Uterus (tissue), 3 donors: ENCODE measurements at regions not wholly inside any gene's neighbourhood (a gene's known extent, or its start where the extent isn't known, plus 50 kb on each side); places are given as distances from the start of the nearest gene placed in this dataset.

Experiments used
- DNase-seq, 2 donors: peaks; one replicate each; pipeline ENCODE4 v3.0.0-alpha.2; 2019 to 2020
- H3K27ac ChIP-seq, 2 donors: fragments of 200-600 bp; sonication (generic); 1 replicate in 1 of 2; 2 replicates in 1 of 2; pipeline ENCODE4 v1.5.1; 2016 to 2018
- H3K27me3 ChIP-seq, 2 donors: fragments of 200-600 bp; sonication (generic); one replicate each; pipeline ENCODE4 v1.5.1; 2018 to 2019; ENCODE audit warnings: control low read depth in 1 of 2
- H3K36me3 ChIP-seq, 2 donors: fragments of 200-600 bp; sonication (generic); one replicate each; pipeline ENCODE4 v1.5.1; 2019; ENCODE audit warnings: control low read depth in 1 of 2
- H3K4me1 ChIP-seq, 2 donors: fragments of 200-600 bp; sonication (generic); one replicate each; pipeline ENCODE4 v1.5.1; 2018 to 2019; ENCODE audit warnings: control low read depth in 1 of 2
- H3K4me3 ChIP-seq, 2 donors: fragments of 200-600 bp; sonication (generic); 1 replicate in 1 of 2; 2 replicates in 1 of 2; pipeline ENCODE4 v1.5.1; 2018 to 2019; ENCODE audit warnings: mild to moderate bottlenecking in 1 of 2
- H3K9me3 ChIP-seq, 2 donors: fragments of 200-600 bp; sonication (generic); one replicate each; pipeline ENCODE4 v1.5.1; 2019; ENCODE audit warnings: control low read depth in 1 of 2
- POLR2A ChIP-seq, 2 donors: fragments of 450-650 bp; IDR thresholded peaks; one replicate each; pipeline ENCODE4 v1.6.1; 2016; ENCODE audit warnings: antibody characterized with exemption in 2 of 2, mild to moderate bottlenecking in 1 of 2, moderate library complexity in 1 of 2
- intact Hi-C: fragments of 100-400 bp; cut with DNase I; formaldehyde crosslinking; loops from one replicate; pipeline ENCODE4 v1.15.1; 2023; ENCODE audit warnings: low total_unique reads
- TF ChIP-seq, protein P1 (sequence below), 4 experiments: fragments of 200-600 bp in 2 of 4; fragments of 450-650 bp in 2 of 4; sonication (generic) in 2 of 4; IDR thresholded peaks; one replicate each; pipeline ENCODE4 v1.5.1; 2016 to 2019; ENCODE audit warnings: antibody characterized with exemption in 4 of 4, mild to moderate bottlenecking in 2 of 4, moderate library complexity in 1 of 4
- donor health status: DM: yes; HTN: yes; CAD: no.

- no peaks in the 10 kb centered on the region for H3K4me1 ChIP-seq
- no peak overlapping the region for H3K4me3 ChIP-seq
- no peaks in the 10 kb centered on the region for H3K27me3 ChIP-seq
- intact Hi-C loops = no loop called here
- H3K9me3 ChIP-seq = no peaks in the 10 kb centered on the region
- H3K27ac ChIP-seq = no peak overlapping the region
- no peaks in the 10 kb centered on the region for H3K36me3 ChIP-seq
- TF ChIP-seq POLR2A (IDR thresholded peaks at IDR 0.05) = no peak
- TF ChIP-seq, protein P1, sequence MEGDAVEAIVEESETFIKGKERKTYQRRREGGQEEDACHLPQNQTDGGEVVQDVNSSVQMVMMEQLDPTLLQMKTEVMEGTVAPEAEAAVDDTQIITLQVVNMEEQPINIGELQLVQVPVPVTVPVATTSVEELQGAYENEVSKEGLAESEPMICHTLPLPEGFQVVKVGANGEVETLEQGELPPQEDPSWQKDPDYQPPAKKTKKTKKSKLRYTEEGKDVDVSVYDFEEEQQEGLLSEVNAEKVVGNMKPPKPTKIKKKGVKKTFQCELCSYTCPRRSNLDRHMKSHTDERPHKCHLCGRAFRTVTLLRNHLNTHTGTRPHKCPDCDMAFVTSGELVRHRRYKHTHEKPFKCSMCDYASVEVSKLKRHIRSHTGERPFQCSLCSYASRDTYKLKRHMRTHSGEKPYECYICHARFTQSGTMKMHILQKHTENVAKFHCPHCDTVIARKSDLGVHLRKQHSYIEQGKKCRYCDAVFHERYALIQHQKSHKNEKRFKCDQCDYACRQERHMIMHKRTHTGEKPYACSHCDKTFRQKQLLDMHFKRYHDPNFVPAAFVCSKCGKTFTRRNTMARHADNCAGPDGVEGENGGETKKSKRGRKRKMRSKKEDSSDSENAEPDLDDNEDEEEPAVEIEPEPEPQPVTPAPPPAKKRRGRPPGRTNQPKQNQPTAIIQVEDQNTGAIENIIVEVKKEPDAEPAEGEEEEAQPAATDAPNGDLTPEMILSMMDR (IDR thresholded peaks at IDR 0.05) = no peak
- no peak for DNase-seq
Observed at GRCh38 chr13:63090524-63090923, 1674.9 kb upstream of the PCDH20 start.

GRCh38 chr13:63088226-63088625 lies 1672.6 kb upstream of the PCDH20 start:
- intact Hi-C loops = no loop called here
- H3K27ac ChIP-seq = no peak overlapping the region
- TF ChIP-seq, protein P1 (IDR thresholded peaks at IDR 0.05) = no peak
- TF ChIP-seq POLR2A (IDR thresholded peaks at IDR 0.05) = no peak
- no peaks in the 10 kb centered on the region for H3K4me1 ChIP-seq
- no peak for DNase-seq
- H3K27me3 ChIP-seq = no peaks in the 10 kb centered on the region
- H3K9me3 ChIP-seq = no peaks in the 10 kb centered on the region
- no peak overlapping the region for H3K4me3 ChIP-seq
- H3K36me3 ChIP-seq = no peaks in the 10 kb centered on the region

DNA sequence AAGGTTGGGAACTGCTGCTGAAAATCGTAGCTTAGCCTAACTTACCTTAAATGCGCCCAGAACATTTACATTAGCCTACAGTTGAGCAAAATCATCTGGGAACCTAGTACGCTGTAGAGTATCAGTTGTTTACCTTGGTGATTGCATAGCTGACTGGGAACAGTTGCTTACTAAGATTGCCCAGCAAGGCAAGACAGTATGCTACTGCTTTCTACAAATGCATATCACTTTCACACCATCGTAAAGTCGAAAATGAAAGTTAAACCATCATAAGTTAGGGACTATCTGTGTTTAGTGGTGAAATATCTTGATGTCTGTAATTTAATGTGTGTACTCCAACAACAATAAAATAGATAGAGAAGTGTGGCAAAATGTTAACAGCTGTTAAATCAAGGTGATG lies 1670.6 kb upstream of the PCDH20 start:
- H3K9me3 ChIP-seq = no peaks in the 10 kb centered on the region
- no peak for DNase-seq
- H3K27me3 ChIP-seq = no peaks in the 10 kb centered on the region
- no peaks in the 10 kb centered on the region for H3K36me3 ChIP-seq
- intact Hi-C loops = no loop called here
- H3K27ac ChIP-seq = no peak overlapping the region
- no peak for TF ChIP-seq POLR2A (IDR thresholded peaks at IDR 0.05)
- TF ChIP-seq, protein P1 (IDR thresholded peaks at IDR 0.05) = no peak
- no peaks in the 10 kb centered on the region for H3K4me1 ChIP-seq
- H3K4me3 ChIP-seq = no peak overlapping the region

- Histone ChIP-seq H3K36me3 (no peaks in the 10 kb centered on the region), H3K27me3 (no peaks in the 10 kb centered on the region), H3K4me1 (no peaks in the 10 kb centered on the region), H3K9me3 (no peaks in the 10 kb centered on the region), H3K27ac (no peak overlapping the region), H3K4me3 (no peak overlapping the region)
- intact Hi-C loops = no loop called here
- TF ChIP-seq, protein P1 (IDR thresholded peaks at IDR 0.05) = no peak
- no peak for TF ChIP-seq POLR2A (IDR thresholded peaks at IDR 0.05)
- no peak for DNase-seq
Observed at GRCh38 chr13:63085851-63086250, 1670.2 kb upstream of the PCDH20 start.

DNA sequence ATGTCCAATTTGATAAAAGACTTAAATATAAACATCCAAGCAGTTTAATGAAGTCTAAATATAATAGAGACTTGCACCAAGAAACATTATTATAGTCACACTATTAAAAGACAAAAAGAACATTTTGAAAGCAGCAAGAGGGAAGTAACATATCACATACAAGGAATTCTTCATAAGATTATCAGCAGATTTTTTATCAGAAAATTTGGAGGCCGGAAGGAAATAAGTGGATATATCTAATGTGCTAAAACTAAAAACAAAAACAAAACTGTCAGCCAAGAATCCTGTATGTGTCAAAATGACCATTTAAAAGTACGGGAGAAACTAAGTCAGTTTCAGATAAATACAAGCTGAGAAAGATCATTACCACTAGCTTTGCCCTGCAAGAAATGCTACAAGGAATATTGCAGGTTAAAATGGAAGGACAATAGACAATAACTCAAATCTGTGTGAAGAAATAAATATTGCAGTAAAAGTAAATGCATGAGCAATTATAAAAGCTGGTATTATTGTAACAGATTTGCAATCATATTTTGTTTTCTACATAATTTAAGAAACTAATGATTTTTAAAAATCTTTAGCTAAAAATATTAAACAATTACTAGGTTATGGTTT lies 1665.9 kb upstream of the PCDH20 start:
- no peak for DNase-seq
- no peaks in the 10 kb centered on the region for H3K27me3 ChIP-seq
- no peaks in the 10 kb centered on the region for H3K9me3 ChIP-seq
- no peak overlapping the region for H3K27ac ChIP-seq
- no peak overlapping the region for H3K4me3 ChIP-seq
- H3K36me3 ChIP-seq = no peaks in the 10 kb centered on the region
- no peaks in the 10 kb centered on the region for H3K4me1 ChIP-seq
- no peak for TF ChIP-seq POLR2A (IDR thresholded peaks at IDR 0.05)
- TF ChIP-seq, protein P1 (IDR thresholded peaks at IDR 0.05) = no peak
- intact Hi-C loops = no loop called here
